OCI-LY1 (cell line): ENCODE measurements at regions not wholly inside any gene's neighbourhood (a gene's known extent, or its start where the extent isn't known, plus 50 kb on each side); places are given as distances from the start of the nearest gene placed in this dataset.

Experiments
- H2AFZ ChIP-seq: fragments of 200-600 bp; sonication (generic), shearing (Covaris generic); 2 replicates; pipeline ENCODE4 v1.6.0; 2014; ENCODE audit warnings: antibody characterized with exemption, mild to moderate bottlenecking, low read length
- H3F3A ChIP-seq: fragments of 200-600 bp; sonication (generic), shearing (Covaris generic); 2 replicates; pipeline ENCODE4 v1.6.0; 2014; ENCODE audit warnings: mild to moderate bottlenecking, antibody characterized with exemption, low read length, moderate library complexity; ENCODE audit not compliant: insufficient read depth
- H3K27ac ChIP-seq: fragments of 200-600 bp; sonication (generic); 2 replicates; pipeline ENCODE4 v1.5.1; 2014; ENCODE audit warnings: low read length, mixed run types, mild to moderate bottlenecking, low read depth; ENCODE audit not compliant: poor library complexity, severe bottlenecking
- H3K27me3 ChIP-seq: fragments of 200-600 bp; sonication (generic); 2 replicates; pipeline ENCODE4 v1.6.0; 2014; ENCODE audit warnings: antibody characterized with exemption, mild to moderate bottlenecking, low read length, moderate library complexity; ENCODE audit not compliant: insufficient read depth
- H3K36me3 ChIP-seq: fragments of 200-600 bp; sonication (generic); 2 replicates; pipeline ENCODE4 v1.6.1; 2014; ENCODE audit warnings: mild to moderate bottlenecking, antibody characterized with exemption, low read length, moderate library complexity, mixed read lengths; ENCODE audit not compliant: insufficient read depth
- H3K4me1 ChIP-seq: fragments of 200-600 bp; sonication (generic); 2 replicates; pipeline ENCODE4 v1.5.1; 2014; ENCODE audit warnings: mild to moderate bottlenecking, low read length, moderate library complexity; ENCODE audit not compliant: insufficient read depth, severe bottlenecking
- H3K4me2 ChIP-seq: fragments of 200-600 bp; sonication (generic), shearing (Covaris generic); 2 replicates; pipeline ENCODE4 v1.6.1; 2014; ENCODE audit warnings: low read length
- H3K4me3 ChIP-seq: fragments of 200-600 bp; sonication (generic); 2 replicates; pipeline ENCODE4 v1.5.1; 2014; ENCODE audit warnings: low read length, low read depth, mild to moderate bottlenecking, mixed read lengths; ENCODE audit not compliant: poor library complexity, severe bottlenecking
- H3K79me2 ChIP-seq: fragments of 200-600 bp; shearing (Covaris generic); 2 replicates; pipeline ENCODE4 v1.6.1; 2016; ENCODE audit warnings: mixed run types, low read length, mixed read lengths; ENCODE audit not compliant: insufficient read depth
- H3K9ac ChIP-seq: fragments of 200-600 bp; sonication (generic), shearing (Covaris generic); 2 replicates; pipeline ENCODE4 v1.6.1; 2014; ENCODE audit warnings: mild to moderate bottlenecking, low read length, mixed read lengths
- H3K9me2 ChIP-seq: fragments of 200-600 bp; sonication (generic), shearing (Covaris generic); 2 replicates; pipeline ENCODE4 v1.6.1; 2014; ENCODE audit warnings: low read depth, mild to moderate bottlenecking, low read length, mixed read lengths
- H3K9me3 ChIP-seq: fragments of 200-600 bp; shearing (Covaris generic); 2 replicates; pipeline ENCODE4 v1.6.1; 2014; ENCODE audit warnings: low read length, mixed read lengths
- H4K20me1 ChIP-seq: fragments of 200-600 bp; sonication (generic), shearing (Covaris generic); 2 replicates; pipeline ENCODE4 v1.6.0; 2016; ENCODE audit warnings: mild to moderate bottlenecking, low read length; ENCODE audit not compliant: insufficient read depth
- CTCF ChIP-seq: fragments of 200-600 bp; sonication (generic), shearing (Covaris generic); IDR thresholded peaks from 2 replicates; pipeline ENCODE4 v1.5.1; 2017; ENCODE audit warnings: mild to moderate bottlenecking, antibody characterized with exemption, low read length, moderate library complexity, mixed read lengths
- EZH2 ChIP-seq: fragments of 200-600 bp; sonication (generic), shearing (Covaris generic); IDR thresholded peaks from 2 replicates; pipeline ENCODE4 v1.8.0; 2017; ENCODE audit warnings: borderline replicate concordance, mixed run types, mild to moderate bottlenecking, antibody characterized with exemption, low read length, moderate library complexity, mixed read lengths

GRCh38 chr1:191460234-191460633, 698.0 kb upstream of the RGS18 start:
- H3K36me3 ChIP-seq = no peaks in the 10 kb centered on the region
- no peaks in the 10 kb centered on the region for H3K4me1 ChIP-seq
- H3K27me3 ChIP-seq = no peaks in the 10 kb centered on the region
- no peak overlapping the region for H2AFZ ChIP-seq
- H3K79me2 ChIP-seq = no peaks in the 10 kb centered on the region
- H3K4me2 ChIP-seq = no peak overlapping the region
- H3K9me2 ChIP-seq = no peaks in the 10 kb centered on the region
- H4K20me1 ChIP-seq = no peaks in the 10 kb centered on the region
- TF ChIP-seq CTCF (no peak), EZH2 (no peak)
- H3K9me3 ChIP-seq = no peaks in the 10 kb centered on the region
- no peak overlapping the region for H3K9ac ChIP-seq
- no peak overlapping the region for H3K4me3 ChIP-seq
- H3F3A ChIP-seq = 0 out of 2 replicates have a peak, but pooled peaks cover 3% of the 10 kb centered on the region
- H3K27ac ChIP-seq = no peak overlapping the region

DNA sequence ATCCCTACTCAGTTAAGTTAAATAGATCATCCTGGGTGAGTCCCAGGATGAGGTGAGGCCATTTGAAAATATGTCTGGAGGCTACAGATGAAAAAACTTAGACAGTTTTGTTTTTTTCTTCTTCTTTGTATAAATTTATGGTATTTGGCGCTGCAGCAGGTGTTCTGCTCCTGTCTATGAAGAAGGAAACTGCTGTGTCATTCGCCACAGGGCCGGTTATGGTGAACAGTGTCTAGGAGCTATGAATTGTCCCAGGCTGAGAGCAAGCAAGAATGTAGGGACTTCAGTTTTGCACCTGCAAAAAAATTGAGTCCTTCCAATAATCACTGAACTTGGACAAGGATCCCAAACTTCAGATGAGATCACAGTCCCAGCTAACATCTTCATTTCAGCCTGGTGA, 674.3 kb upstream of the RGS18 start:
- H3K4me1 ChIP-seq = no peaks in the 10 kb centered on the region
- H3K36me3 ChIP-seq = no peaks in the 10 kb centered on the region
- no peak overlapping the region for H2AFZ ChIP-seq
- no peak overlapping the region for H3K4me2 ChIP-seq
- H3K27me3 ChIP-seq = no peaks in the 10 kb centered on the region
- H3K9me3 ChIP-seq = no peaks in the 10 kb centered on the region
- no peaks in the 10 kb centered on the region for H3F3A ChIP-seq
- H3K9ac ChIP-seq = no peak overlapping the region
- H3K79me2 ChIP-seq = no peaks in the 10 kb centered on the region
- H4K20me1 ChIP-seq = no peaks in the 10 kb centered on the region
- H3K27ac ChIP-seq = no peak overlapping the region
- H3K4me3 ChIP-seq = no peak overlapping the region
- no peak for TF ChIP-seq CTCF
- TF ChIP-seq EZH2 = no peak
- H3K9me2 ChIP-seq = no peaks in the 10 kb centered on the region

GRCh38 chr1:191490303-191490702, 668.0 kb upstream of the RGS18 start:
- Histone ChIP-seq H3K4me1 (no peaks in the 10 kb centered on the region), H3F3A (no peaks in the 10 kb centered on the region), H3K9me2 (no peaks in the 10 kb centered on the region), H3K79me2 (no peaks in the 10 kb centered on the region), H3K4me2 (no peak overlapping the region), H3K9me3 (no peaks in the 10 kb centered on the region), H2AFZ (no peak overlapping the region), H3K27me3 (no peaks in the 10 kb centered on the region), H3K9ac (no peak overlapping the region), H3K27ac (no peak overlapping the region), H3K4me3 (no peak overlapping the region), H3K36me3 (no peaks in the 10 kb centered on the region), H4K20me1 (no peaks in the 10 kb centered on the region)
- no peak for TF ChIP-seq CTCF
- no peak for TF ChIP-seq EZH2
